Right renal cortex interstitium (tissue), 3 donors: ENCODE measurements at regions not wholly inside any gene's neighbourhood (a gene's known extent, or its start where the extent isn't known, plus 50 kb on each side); places are given as distances from the start of the nearest gene placed in this dataset.

ENCODE experiments used
- DNase-seq, 3 donors: peaks; one replicate each; pipeline ENCODE4 v3.0.0-alpha.2; 2013; ENCODE audit warnings: low read depth in 3 of 3, low spot score in 2 of 3

- no peak for DNase-seq
Observed at GRCh38 chr2:555164-555922, 121.9 kb downstream of the TMEM18 start.

GRCh38 chr2:554444-554843 is 122.8 kb downstream of the TMEM18 start:
- DNase-seq, result no peak

DNA sequence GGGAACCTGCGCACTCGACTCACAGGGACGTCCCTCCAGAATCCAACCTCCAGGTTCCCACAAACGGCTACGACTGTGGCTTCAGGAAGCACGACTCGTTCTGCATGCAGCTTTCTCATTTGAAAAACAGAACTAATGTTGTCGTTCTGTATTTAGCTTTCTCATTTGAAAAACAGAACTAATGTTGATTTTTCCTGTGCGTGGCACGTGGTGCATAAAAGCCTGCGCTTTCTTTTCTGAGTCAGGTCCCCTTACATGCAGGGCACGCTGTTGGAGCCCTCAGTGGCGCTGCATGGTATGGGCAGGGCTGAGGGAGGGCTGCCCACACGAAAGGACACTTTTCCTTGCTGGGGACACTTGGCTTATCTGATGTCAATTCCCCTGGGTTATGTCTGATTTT is 124.3 kb downstream of the TMEM18 start:
- no peak for DNase-seq

DNA sequence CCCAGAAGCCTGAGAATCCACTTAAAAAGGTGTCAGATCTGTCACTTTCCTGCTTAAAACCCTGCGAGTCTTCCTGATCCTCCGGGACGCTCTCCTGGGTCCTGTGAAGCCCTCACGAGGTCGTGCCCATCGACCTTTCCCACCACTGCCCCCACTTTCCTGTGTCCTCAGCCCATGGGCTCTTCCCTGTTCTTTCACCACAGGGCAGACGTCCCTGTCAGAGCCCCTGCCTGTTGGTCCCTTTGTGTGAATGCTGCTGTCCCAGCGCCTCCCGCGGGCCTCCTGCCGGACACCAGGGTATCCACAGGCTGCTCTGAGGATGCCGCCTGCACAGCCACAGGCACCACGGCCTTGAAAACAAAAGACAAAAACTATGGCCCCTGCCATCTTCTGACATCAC is 125.6 kb downstream of the TMEM18 start:
- no peak for DNase-seq

- no peak for DNase-seq
Observed at GRCh38 chr2:550860-551567, 126.2 kb downstream of the TMEM18 start.

- DNase-seq, result no peak
Observed at GRCh38 chr2:545711-546650, 131.2 kb downstream of the TMEM18 start.

DNA sequence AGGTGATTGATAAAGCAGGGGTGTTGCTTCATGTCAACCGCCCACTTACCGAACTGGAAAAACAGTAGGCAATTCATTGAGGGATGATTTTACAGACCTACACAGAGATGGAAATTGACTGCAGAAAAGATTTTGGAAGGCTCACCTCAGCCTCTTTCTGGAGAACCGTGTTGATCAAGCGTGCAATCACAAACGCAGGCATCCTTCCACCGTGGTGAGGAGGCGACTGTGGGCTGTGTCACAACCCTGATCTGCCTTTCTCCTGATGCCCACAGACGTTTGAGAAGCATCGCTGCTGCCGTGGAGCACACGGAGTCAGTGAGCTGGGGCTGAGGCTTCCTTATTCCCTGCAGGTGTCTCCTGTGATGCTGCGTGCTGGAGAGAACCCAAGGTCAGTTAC is 132.0 kb downstream of the TMEM18 start:
- no peak for DNase-seq

DNA sequence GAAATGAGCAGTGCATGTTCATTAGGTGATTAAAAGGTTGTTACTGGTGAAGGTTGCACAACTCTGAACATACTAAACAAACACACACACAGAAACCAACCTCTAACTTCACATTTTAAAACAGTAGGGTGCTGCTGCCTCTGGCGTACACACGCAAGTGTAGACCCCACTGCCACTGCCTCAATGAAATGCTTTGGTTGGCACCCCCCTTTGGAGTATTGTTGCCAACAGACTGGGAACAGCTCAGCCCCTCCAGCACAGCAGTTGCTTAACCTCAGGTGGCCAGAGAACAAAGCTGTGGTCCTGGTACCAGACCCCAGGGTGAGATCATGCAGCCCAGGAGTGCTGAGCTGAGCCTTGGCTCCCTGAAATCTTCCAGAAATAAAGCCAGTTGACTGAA is 138.6 kb downstream of the TMEM18 start:
- no peak for DNase-seq

GRCh38 chr2:535222-535621 is 142.0 kb downstream of the TMEM18 start:
- no peak for DNase-seq

DNA sequence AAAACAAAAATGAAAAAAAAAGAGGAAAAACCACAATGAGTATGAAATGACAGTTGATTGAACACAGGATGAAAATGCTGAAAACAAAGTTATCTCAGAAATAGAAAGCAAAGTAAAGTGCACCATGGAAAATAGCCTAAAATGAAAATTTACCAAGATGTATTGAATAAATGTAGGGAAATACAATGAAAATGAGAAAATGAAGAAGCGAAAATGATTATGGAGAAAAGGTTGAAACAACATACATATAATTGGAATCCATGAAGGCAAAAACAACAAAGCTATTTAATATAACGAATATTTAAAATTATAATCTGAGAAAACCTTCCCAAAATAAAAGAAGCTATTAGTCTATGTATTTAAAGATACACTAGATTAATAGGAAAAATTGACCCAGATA is 147.4 kb downstream of the TMEM18 start:
- no peak for DNase-seq

DNA sequence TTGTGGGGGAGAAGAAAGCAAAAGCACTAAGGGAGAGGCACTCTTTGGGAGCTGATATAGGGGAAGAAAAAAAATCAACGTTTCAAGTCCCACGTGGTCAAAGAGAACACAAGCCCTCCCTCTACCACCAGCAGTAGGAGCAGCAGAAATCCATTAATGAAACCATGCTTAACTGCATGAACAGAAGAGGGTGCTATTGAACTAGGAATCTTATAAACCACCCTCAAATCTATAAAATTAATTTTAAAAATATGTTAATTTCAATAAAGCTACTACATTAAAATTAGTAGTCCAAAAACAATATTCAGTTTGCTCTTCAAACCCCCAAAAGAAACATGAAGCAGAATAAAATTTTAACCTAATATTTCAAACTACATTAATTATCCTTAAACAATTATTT is 147.8 kb downstream of the TMEM18 start:
- no peak for DNase-seq

DNA sequence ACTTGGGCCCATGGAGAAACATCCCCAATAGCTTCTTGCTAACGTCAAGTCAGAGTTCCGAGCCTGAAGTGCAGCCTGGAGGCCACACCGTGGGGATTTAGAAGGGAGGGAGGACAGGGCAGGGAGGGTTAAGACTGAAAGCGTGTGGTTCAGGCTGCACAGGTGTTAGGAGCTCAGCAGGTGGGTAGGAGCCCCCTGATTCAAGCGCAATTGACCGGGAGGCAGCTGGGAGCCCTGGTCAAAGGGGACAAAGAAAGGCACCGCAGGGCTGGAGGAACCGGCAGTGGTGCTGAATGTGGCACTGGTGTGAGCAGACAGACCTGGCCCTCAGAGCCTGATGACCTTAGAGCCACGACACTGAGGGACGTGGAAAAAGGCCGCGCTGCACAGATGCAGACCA is 149.6 kb downstream of the TMEM18 start:
- no peak for DNase-seq

GRCh38 chr2:526918-527317 is 150.3 kb downstream of the TMEM18 start:
- DNase-seq, result no peak

- DNase-seq, result no peak
Observed at GRCh38 chr2:525611-526010, 151.6 kb downstream of the TMEM18 start.

- DNase-seq, result no peak
Observed at GRCh38 chr2:525021-525420, 152.2 kb downstream of the TMEM18 start.

GRCh38 chr2:524442-524841 is 152.8 kb downstream of the TMEM18 start:
- DNase-seq, result no peak

GRCh38 chr2:523698-524270 is 153.4 kb downstream of the TMEM18 start:
- DNase-seq, result no peak

GRCh38 chr2:522776-523175 is 154.4 kb downstream of the TMEM18 start:
- no peak for DNase-seq

DNA sequence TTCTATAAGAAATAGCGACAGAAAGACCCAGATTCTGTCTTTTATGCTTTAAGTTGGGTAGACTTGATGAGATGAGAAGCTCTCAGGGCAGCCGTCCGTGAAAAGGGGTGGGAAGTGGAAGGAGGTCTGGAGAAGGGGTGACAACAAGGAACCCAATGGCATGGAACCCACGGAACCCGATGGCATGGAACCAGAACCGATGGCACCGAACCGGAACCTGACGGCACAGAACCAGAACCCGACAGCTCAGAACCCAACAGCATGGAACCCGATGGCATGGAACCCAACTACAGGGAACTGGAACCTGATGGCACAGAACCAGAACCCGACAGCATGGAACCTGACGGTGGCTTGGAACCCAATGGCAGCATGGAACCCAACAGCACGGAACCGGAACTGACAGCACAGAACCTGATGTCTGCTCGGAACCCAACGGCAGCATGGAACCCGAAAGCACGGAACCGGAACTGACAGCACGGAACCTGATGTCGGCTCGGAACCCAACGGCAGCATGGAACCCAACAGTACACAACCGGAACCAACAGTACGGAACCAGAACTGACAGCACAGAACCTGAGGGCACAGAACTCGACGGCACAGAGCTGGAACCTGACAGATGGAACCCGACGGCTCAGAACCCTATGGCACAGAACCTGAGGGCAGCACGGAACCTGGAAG is 155.2 kb downstream of the TMEM18 start:
- DNase-seq, result no peak

DNA sequence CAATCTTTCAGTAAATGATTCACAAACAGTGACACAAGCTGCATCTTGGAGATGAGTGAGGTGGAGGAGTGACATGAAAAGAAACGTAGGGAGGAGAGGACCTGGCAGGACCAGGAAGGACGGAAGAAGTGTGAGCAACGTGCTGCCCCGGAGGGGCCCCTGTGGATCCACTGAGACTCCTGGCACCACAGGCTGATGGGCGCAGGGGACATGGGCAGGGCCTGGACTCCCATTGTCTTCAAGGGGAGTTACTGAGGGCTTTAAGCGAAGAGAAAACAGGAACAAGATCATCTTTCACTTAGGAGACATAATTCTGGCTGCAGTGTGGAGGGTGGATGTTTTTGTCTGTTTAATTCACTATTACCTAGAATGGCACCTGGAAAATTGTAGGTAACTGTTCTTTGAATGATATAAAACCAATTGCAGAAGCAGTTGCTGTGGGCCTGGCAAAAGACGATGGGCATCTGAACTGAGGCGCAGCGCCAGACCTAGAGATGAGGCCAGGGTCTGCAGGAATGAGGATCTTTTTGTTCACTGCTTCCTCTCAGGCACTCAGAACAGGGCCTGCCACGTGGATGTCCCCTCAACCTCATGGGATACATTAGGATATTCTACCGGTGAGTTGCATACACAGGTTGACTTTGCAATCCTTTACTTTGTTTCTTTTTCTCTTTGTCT is 156.4 kb downstream of the TMEM18 start:
- no peak for DNase-seq
